Muscle of arm (tissue), 1 donor: ENCODE measurements at regions not wholly inside any gene's neighbourhood (a gene's known extent, or its start where the extent isn't known, plus 50 kb on each side); places are given as distances from the start of the nearest gene placed in this dataset.
"Not testable (repeated sequence)": the region's sequence is repeated elsewhere in the genome, so short reads cannot be mapped to it uniquely, and the experiment has no call there.

Experiments used
- DNase-seq: peaks from one replicate; pipeline ENCODE4 v3.0.0-alpha.2; 2013

GRCh38 chr14:29982171-29982570, 54.5 kb upstream of the PRKD1 start:
- no peak for DNase-seq

DNA sequence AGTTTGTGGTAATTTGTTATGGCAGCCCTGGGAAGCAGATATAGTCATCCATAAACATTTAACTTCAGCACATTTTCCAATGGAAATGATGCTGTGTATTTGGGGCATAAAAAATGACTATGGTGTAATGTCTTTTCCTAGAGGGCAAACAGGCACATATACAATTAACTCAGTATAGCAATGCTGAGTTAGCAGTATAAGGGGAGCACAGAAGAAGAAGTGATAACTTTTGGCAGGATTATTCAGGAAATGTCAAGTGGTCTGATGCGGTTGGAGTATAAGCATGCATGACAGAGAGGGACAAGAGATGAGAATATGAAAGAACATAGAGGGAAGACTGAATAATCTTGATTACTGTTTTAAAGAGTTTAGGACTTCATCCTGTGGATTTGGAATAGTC, 55.3 kb upstream of the PRKD1 start:
- no peak for DNase-seq

DNA sequence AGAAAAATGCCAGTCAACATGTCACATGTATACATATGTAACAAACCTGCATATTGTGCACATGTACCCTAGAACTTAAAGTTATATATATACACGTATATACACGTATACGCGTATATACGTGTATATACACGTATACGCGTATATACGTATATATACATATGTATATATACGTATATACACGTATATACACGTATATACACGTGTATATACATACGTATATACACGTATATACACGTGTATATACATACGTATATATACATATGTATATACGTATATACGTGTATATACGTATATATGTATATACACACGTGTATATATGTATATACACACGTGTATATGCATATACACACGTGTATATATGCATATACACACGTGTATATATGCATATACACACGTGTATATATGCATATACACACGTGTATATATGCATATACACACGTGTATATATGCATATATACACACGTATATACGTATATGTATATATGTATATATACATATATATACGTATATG, 62.8 kb upstream of the PRKD1 start:
- not testable (repeated sequence) for DNase-seq

GRCh38 chr14:29990993-29991392, 63.3 kb upstream of the PRKD1 start:
- DNase-seq: no peak

- no peak for DNase-seq
These were observed 65.5 kb upstream of the PRKD1 start for GRCh38 chr14:29993143-29993542.

DNA sequence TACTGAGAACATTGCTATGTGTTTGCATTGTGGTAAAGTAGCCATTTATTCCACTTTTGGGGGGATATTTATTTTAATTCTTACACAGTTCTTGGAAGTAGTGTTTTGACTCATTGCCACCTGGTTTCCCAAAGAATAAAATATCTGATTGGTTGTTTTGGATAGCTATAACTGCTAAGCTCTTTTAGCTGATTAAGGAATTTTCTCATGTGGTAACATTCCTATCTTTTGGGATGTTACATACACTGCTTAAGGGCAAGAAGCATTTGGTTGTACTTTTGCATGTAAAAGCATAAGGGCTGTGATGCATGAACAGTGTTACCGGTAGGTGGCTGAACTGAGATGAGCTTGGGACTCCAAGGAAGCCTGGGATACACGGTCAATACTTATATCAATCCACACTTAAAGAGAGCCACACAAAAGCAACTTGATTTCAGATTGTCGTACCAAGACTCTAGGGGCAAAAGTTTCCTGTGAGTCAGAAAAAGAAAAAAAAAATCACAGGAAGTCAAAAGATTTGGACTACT, 71.4 kb upstream of the PRKD1 start:
- no peak for DNase-seq

DNA sequence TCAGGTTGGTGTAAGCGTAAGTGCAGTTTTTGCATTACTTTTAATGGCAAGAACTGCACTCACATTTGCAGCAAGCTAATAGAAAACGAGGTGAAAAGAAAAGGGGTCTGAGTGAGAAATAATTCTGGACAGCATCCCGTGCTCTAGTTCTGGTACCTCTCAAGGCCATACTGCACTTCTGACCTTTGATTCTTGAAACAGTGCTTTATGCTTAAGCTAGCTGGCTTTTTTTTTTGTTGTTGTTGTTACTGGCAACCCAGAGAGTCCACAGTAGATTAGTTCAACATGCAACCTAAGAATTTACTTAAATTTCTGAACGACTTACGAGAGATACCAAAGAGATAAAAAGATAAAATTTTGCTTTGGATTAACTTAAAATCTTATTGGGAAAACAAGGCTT, 75.2 kb upstream of the PRKD1 start:
- DNase-seq: peak; percentile 11

GRCh38 chr14:30005114-30005808, 77.6 kb upstream of the PRKD1 start:
- peak; percentile 45 for DNase-seq

DNA sequence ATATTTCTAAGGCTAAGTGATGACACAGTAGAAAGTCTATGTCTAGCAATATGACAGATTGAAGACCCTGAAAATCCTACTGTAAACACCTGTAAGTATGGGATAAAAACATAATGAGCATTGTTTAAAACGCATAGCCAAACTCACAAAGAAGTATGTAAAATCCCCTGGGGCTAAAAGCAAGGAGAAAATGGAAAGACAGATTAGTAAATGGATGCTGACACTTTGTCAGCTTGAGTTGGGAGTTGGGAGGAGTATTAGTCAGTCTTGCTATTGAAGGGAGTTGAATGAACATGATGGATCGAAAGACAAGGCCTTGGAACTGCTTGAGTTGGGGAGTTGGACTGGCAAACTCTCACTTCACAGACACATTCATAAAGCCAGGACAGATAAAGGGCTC, 79.0 kb upstream of the PRKD1 start:
- DNase-seq: no peak

- DNase-seq: no peak
These were observed 87.8 kb upstream of the PRKD1 start for GRCh38 chr14:30015489-30015888.

DNA sequence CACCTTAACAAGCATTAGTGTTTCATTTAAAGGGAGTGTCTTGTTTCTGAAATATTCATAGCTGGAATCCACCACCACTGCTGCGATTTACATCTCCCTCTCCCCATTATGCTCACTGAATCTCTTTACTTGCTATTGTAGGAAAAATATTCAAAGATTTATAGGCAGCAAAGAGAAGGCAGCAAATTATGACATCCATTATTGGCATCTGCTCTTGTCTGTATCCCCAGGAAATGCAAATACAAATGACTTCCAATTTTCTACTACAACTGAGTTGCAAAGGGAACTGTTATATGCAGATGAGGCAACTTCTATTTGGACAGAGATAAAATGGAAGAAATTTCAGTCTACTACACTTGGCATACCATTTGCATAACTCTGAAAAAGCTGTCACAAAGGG, 88.4 kb upstream of the PRKD1 start:
- DNase-seq: peak; percentile 38

DNA sequence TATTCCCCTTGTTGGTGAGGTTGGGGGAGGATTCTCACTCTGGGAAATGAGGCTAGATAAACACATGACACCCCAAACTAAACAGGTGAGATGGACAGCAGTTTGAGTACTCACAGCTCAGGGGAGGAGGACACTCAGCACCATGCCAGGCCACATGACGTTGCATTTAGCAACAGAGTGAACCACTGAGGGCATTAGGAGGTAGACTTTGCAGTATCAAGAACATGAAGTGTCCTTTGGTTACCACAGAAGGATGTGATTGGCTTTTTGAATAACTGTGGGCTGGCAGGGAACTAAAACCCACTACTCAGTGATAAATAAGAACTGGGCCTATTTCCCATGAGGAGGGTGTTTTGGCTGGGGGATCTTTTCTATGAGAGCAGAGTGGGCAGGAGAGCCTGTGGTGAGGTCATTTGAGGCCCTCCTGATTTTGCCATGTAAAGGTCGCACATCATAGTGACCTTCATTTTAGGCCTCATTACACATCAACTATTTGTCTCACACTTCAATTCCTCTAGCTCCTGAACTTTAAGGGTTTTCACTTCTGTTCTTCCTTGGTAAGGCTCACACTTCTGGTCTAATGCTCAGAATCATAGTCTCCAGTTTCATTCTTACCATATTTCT, 89.8 kb upstream of the PRKD1 start:
- no peak for DNase-seq

DNA sequence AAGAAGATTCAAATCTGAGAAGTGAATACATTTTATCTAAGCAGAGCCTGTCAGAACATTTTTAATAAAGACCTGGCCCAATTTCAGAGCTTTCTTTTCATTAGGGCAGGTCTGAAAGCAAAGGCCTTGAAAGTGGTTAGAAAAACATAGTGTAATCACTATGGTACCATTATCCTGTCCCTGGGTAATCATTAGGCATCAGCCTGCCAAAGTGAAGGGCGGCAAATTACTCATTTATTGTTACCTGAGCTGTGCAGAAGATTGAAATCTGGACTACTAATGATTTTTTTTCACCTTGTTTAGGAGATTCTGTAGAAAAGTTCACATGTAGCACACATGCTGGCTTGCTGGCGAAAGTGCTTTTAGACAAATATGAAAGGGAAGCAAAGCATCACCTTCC, 92.6 kb upstream of the PRKD1 start:
- DNase-seq: no peak

GRCh38 chr14:30020687-30021086, 93.0 kb upstream of the PRKD1 start:
- no peak for DNase-seq

GRCh38 chr14:30023350-30023749, 95.7 kb upstream of the PRKD1 start:
- not testable (repeated sequence) for DNase-seq

DNA sequence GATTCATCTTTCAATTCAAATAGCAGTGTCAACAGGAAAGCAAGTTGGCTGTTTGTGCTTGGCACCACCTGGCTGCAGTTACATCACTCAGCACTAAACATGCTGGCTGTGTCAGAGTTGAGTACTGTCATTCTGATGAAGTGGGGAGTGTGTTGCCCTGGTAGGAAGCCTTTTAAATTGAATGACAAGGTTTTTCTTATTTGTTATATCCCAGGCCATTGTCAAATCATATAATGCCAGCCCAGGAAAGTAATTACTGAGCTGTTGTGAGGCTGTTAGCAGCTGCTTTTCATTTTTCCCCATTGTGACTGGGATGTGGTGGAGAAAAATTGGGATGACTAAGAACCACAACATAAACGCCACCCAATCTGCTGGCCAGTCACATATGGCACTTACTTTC, 106.5 kb upstream of the PRKD1 start:
- DNase-seq: no peak

GRCh38 chr14:30035361-30035760, 107.7 kb upstream of the PRKD1 start:
- no peak for DNase-seq

DNA sequence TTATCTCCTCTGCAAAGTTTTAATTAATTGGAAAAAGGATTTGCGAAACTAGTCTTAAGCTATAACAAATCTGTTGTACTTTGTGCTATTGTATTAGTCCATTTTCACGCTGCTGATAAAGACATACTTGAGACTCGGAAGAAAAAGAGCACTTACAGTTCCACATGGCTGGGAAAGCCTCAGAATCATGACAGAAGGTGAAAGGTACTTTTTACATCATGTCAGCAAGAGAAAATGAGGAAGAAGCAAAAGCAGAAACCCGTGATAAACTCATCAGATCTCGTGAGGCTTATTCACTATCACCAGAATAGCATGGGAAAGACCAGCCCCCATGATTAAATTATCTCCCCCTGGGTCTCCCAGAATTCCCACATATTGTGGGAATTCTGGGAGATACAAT, 118.1 kb upstream of the PRKD1 start:
- no peak for DNase-seq

DNA sequence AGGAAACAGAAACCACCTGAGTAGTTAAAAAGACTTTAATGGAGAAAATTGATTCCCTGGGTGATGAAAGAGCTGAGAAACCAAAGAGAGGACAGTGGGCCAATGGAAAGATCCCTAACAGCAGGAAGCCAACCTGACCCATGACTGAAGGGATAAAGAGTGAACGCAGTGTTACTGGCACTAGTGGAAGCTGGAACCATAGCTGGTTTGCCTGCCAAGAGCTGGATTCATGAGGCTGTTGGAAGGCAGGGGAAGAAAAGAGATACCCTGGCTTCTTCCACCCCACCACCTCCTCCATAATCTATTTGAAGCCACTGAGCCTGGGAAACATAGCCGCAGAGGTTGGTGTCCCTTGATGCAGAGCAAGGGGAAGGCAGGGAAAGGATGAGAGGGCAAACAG, 125.5 kb upstream of the PRKD1 start:
- no peak for DNase-seq

- no peak for DNase-seq
These were observed 126.6 kb upstream of the PRKD1 start for GRCh38 chr14:30054201-30054600.

DNA sequence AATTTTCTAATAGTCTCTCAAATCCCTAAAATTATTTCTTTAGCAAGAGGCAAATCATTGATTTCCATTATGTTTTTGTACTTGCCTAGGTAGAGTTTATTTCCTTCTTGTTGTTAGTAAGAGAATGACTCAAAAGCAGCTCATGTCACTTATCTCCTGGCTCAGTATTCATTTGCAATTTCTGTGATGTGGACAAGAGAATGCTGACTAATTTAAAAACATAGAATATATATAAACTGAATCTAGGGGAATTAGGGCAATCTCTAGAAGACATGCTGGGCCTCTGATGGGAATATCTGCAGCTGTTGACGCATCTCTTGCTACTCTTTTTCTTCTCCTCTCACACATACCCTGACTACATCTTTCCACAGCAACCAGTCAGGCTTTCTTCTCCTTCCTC, 130.8 kb upstream of the PRKD1 start:
- no peak for DNase-seq

DNA sequence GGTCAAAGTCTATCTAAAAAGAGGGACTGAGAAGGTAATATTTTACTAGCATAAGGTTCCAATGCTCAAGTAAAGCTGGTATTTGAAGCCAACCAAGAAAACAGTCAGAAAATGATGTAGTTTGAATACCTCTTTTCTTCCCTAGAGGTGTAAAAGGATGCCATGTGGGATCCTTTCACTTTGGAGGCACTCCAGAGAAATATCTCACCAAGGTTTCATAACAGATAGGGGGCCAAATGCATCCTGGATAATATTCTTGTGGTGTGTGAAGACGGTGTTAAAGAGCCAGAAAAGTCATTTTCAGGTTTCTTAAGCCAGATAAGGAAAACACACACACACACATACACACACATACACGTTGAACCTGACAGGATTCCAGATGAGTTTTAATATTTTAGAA, 136.1 kb upstream of the PRKD1 start:
- DNase-seq: no peak

GRCh38 chr14:30064454-30064853, 136.8 kb upstream of the PRKD1 start:
- no peak for DNase-seq

- DNase-seq: no peak
These were observed 141.9 kb upstream of the PRKD1 start for GRCh38 chr14:30069536-30069935.
